ENCODE measurements at regions not wholly inside any gene's neighbourhood (a gene's known extent, or its start where the extent isn't known, plus 50 kb on each side); places are given as distances from the start of the nearest gene placed in this dataset.

- Histone ChIP-seq H3K4me2 (no peak overlapping the region), H3K9me3 (no peaks in the 10 kb centered on the region), H3K27ac (no peak overlapping the region), H3K4me3 (no peak overlapping the region), H3K4me1 (no peaks in the 10 kb centered on the region)
- POLR2A ChIA-PET: no interaction called here
- TF ChIP-seq CBX8 (IDR thresholded peaks at IDR 0.05): no peak
- TF ChIP-seq, protein P1, sequence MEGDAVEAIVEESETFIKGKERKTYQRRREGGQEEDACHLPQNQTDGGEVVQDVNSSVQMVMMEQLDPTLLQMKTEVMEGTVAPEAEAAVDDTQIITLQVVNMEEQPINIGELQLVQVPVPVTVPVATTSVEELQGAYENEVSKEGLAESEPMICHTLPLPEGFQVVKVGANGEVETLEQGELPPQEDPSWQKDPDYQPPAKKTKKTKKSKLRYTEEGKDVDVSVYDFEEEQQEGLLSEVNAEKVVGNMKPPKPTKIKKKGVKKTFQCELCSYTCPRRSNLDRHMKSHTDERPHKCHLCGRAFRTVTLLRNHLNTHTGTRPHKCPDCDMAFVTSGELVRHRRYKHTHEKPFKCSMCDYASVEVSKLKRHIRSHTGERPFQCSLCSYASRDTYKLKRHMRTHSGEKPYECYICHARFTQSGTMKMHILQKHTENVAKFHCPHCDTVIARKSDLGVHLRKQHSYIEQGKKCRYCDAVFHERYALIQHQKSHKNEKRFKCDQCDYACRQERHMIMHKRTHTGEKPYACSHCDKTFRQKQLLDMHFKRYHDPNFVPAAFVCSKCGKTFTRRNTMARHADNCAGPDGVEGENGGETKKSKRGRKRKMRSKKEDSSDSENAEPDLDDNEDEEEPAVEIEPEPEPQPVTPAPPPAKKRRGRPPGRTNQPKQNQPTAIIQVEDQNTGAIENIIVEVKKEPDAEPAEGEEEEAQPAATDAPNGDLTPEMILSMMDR (IDR thresholded peaks at IDR 0.05): no peak
- TF ChIP-seq RNF2 (IDR thresholded peaks at IDR 0.05; ENCODE audit: borderline replicate concordance, low read depth): no peak
- TF ChIP-seq KDM1A (IDR thresholded peaks at IDR 0.05; ENCODE audit: low read depth): no peak
- no peak for TF ChIP-seq USF2 (IDR thresholded peaks at IDR 0.05)
- no peak for TF ChIP-seq RCOR1 (IDR thresholded peaks at IDR 0.05; ENCODE audit: low read depth, low read length)
- TF ChIP-seq SREBF2 (IDR thresholded peaks at IDR 0.05): no peak
- TF ChIP-seq CHD4 (IDR thresholded peaks at IDR 0.05; ENCODE audit: borderline replicate concordance): no peak
- no peak for TF ChIP-seq CEBPB (IDR thresholded peaks at IDR 0.05)
- no peak for TF ChIP-seq JUN (IDR thresholded peaks at IDR 0.05)
- FAIRE-seq (no peak), ATAC-seq (no peak), DNase-seq (ENCODE audit: low read depth in 1 of 2, low spot score in 1 of 2) (no peak)
- WGBS (ENCODE audit: missing lambda C conversion rate): 86% methylated on average over 2 of the region's 2 CpGs
- CTCF ChIA-PET: interaction anchor here (0.6 kb wide), 1 partner anchor 1712 kb away, joined by 3 read pairs; no protein-coding TSS in a partner anchor
These were observed 272.0 kb upstream of the FERD3L start for GRCh38 chr7:19417231-19417630.

DNA sequence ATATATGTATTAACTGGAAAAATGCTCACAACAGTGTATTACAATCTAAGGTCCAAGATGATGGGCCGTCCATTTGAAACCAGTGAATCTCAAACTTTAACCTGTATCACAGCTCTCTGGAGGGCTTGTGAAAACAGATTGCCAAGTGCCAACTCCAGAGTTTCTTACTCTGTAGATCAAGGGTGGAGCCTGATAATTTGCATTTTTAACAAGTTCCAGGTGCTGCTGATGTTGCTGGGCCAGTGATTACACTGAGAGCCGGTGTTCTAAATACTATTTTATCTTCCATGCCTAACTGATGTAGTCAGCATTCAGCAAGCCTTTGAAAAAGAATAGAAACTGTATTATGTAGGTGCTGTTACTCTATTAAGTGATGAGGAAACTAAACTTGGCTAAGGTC, 269.9 kb upstream of the FERD3L start:
- no peak for TF ChIP-seq RAD21 (conservative IDR thresholded peaks at IDR 0.05 in 1 of 2, IDR thresholded peaks at IDR 0.05 in 1 of 2)
- Histone ChIP-seq H3K4me2 (no peak overlapping the region), H3K4me3 (no peak overlapping the region), H3K27ac (no peak overlapping the region), H3K4me1 (no peaks in the 10 kb centered on the region), H3K9me3 (no peaks in the 10 kb centered on the region)
- POLR2A ChIA-PET: no interaction called here
- no peak for FAIRE-seq
- WGBS (ENCODE audit: missing lambda C conversion rate): 65% methylated on average over 2 of the region's 2 CpGs
- no peak for DNase-seq (ENCODE audit: low read depth in 1 of 2, low spot score in 1 of 2)
- no peak for ATAC-seq
- CTCF ChIA-PET: no interaction called here

GRCh38 chr7:19413443-19413965, 268.3 kb upstream of the FERD3L start:
- TF ChIP-seq RNF2 (IDR thresholded peaks at IDR 0.05; ENCODE audit: borderline replicate concordance, low read depth): no peak
- TF ChIP-seq ESRRA (IDR thresholded peaks at IDR 0.05; ENCODE audit: borderline replicate concordance, low read length): no peak
- TF ChIP-seq RFX5 (IDR thresholded peaks at IDR 0.05): no peak
- TF ChIP-seq NFE2L2 (conservative IDR thresholded peaks at IDR 0.05; ENCODE audit: low read length): no peak
- no peak for TF ChIP-seq MAX (IDR thresholded peaks at IDR 0.05)
- TF ChIP-seq, protein P1 (IDR thresholded peaks at IDR 0.05): no peak
- TF ChIP-seq, protein P2, sequence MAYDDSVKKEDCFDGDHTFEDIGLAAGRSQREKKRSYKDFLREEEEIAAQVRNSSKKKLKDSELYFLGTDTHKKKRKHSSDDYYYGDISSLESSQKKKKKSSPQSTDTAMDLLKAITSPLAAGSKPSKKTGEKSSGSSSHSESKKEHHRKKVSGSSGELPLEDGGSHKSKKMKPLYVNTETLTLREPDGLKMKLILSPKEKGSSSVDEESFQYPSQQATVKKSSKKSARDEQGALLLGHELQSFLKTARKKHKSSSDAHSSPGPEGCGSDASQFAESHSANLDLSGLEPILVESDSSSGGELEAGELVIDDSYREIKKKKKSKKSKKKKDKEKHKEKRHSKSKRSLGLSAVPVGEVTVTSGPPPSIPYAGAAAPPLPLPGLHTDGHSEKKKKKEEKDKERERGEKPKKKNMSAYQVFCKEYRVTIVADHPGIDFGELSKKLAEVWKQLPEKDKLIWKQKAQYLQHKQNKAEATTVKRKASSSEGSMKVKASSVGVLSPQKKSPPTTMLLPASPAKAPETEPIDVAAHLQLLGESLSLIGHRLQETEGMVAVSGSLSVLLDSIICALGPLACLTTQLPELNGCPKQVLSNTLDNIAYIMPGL (CRISPR knock-in tag; IDR thresholded peaks at IDR 0.05; ENCODE audit: borderline replicate concordance): no peak
- TF ChIP-seq HEYL (CRISPR knock-in tag; IDR thresholded peaks at IDR 0.05): no peak
- H3K27ac ChIP-seq: no peak overlapping the region
- DNase-seq (ENCODE audit: low read depth in 1 of 2, low spot score in 1 of 2): no peak
- 52% methylated on average over 3 of the region's 3 CpGs for WGBS (ENCODE audit: missing lambda C conversion rate)
- CTCF ChIA-PET: interaction anchor here (0.7 to 1.0 kb wide), 2 partner anchors 11 to 28 kb away, joined by 3 read pairs; no protein-coding TSS in a partner anchor
- H3K9me3 ChIP-seq: no peaks in the 10 kb centered on the region
- POLR2A ChIA-PET: no interaction called here
- FAIRE-seq: no peak
- H3K4me3 ChIP-seq: no peak overlapping the region
- ATAC-seq: no peak
- H3K4me1 ChIP-seq: no peaks in the 10 kb centered on the region
- no peak overlapping the region for H3K4me2 ChIP-seq

All from A549 (cell line).